UCSD-AML1 (cell line): ENCODE measurements at regions not wholly inside any gene's neighbourhood (a gene's known extent, or its start where the extent isn't known, plus 50 kb on each side); places are given as distances from the start of the nearest gene placed in this dataset.
"Not testable (repeated sequence)": the region's sequence is repeated elsewhere in the genome, so short reads cannot be mapped to it uniquely, and the experiment has no call there.

Source experiments
- DNase-seq: peaks from one replicate; lab custom pipeline; 2025; ENCODE audit not compliant: unreplicated experiment; lab: John Stamatoyannopoulos, UW

DNA sequence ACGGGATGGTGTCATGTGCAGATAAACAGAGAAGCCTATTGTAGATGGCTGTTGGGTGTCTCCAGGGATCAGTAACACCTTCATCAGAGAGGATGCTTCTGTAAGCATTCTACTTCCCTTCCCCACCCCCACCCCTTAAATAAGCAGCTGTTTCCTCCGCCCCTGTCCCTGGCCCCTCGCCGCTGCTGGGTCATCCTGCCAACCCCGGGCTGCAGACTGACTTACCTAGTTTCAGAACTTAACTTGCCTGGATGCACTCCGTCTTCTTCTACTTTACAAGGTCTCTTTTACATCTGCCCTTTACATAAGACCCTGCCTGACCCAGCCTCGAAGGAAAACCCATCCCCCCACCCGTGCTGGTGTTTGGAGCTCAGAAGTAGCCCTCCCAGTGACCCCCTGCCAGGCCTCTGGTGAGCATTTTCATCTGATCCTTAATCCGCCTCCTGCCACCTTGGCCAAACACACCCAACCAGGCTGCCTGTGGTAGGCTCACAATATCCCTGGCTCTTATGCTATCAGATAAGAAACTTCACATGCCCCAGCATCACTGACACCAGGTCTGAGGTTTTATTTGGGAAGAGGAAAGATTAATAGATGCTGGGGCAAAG is 103.0 kb upstream of the HES1 start:
- DNase-seq, result no peak

DNA sequence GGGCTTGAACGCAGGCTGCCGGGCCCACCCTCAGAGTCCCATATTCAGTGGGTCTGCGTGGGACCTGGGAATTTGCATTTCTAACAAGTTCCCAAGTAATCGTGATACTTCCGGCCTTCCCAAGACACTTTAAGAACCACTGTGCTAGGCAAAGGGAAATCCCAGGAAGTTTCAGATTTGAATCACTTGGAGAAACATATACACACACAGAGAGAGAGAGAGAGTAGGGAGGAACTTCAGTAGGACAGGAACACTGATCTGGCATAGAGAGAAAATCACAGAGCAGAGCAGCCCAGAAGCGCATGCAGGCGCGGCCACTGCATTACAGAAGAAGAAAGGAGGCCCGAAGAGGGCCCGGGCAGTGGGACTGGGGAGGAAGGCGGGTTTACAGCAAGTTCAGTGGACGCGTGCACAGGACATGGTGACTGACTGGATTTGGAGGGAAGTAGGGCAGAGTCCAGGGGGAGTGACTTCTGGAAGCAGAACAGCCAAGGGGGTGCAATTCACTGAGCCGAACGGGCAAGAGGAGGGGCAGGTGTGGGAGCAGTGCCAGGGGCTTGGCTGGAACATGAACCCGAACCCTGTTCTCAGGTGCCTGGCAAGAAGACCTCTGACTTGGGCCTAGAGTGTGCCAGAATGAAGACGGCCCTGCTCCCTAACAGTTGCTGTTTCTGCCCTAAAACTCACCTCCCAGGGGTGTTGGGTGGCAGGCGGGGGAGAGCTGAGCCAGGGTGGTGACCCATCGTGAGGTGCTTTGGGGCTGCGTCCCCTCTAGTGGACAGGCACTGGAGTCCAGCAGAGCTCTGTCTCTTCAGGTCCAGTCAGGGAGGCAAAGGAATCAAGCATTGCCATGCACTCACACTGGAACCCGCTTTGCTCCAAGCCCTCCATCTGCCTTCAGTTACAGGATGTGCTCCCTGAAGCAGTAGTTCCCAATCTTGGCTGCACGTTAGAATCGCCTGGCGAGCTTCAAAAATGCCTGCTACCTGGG is 101.3 kb upstream of the HES1 start:
- no peak for DNase-seq

GRCh38 chr3:194035406-194036138 is 100.4 kb upstream of the HES1 start:
- DNase-seq, result no peak

- no peak for DNase-seq
Observed at GRCh38 chr3:194036842-194037241, 99.1 kb upstream of the HES1 start.

- not testable (repeated sequence) for DNase-seq
Observed at GRCh38 chr3:194038346-194038745, 97.6 kb upstream of the HES1 start.

DNA sequence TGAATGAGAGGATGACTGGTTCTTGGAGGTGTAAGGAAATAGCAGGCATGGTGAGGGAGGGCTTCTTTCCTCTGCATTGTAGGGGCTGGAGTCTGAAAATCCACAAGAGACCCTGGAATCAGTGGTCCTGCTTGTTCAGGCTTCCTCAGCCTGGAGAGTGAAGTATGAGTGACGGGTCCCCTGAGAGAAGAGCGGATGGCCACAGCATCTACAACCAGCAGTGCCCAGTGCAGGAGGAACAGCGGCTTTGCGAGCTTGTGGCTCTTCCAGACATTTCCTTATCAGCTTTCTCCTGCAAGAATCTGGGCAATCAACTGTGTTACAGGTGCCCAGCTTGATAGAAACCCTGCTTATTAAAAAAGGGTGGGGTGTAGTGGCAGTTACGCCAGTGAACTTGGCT is 97.0 kb upstream of the HES1 start:
- DNase-seq, result no peak

GRCh38 chr3:194040516-194041273 is 95.3 kb upstream of the HES1 start:
- no peak for DNase-seq

- no peak for DNase-seq
Observed at GRCh38 chr3:194042927-194043326, 93.0 kb upstream of the HES1 start.

GRCh38 chr3:194043516-194043915 is 92.4 kb upstream of the HES1 start:
- no peak for DNase-seq

- no peak for DNase-seq
Observed at GRCh38 chr3:194045289-194045688, 90.7 kb upstream of the HES1 start.

- no peak for DNase-seq
Observed at GRCh38 chr3:194045919-194046318, 90.0 kb upstream of the HES1 start.

DNA sequence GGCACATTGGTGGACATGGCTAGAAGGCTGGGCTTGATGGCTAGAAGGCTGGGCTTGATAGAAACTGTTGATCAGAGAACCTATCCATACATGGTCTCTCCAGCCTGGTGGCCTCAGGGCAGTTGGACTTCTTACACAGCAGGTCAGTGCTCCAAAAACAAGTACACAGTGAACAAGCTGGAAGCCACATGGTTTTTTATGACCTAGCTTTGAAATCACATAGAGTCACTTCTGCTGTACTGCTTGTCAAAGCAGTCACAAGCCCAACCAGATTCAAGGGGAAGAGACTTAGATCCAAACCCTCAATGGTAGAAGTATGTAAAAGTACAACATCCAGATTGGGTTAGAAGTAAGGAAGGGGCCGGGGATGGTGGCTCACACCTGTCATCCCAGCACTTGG is 89.4 kb upstream of the HES1 start:
- DNase-seq, result no peak

GRCh38 chr3:194046995-194047645 is 88.8 kb upstream of the HES1 start:
- DNase-seq, result peak; percentile 53

GRCh38 chr3:194049394-194049793 is 86.6 kb upstream of the HES1 start:
- DNase-seq, result no peak

GRCh38 chr3:194050782-194051320 is 85.1 kb upstream of the HES1 start:
- no peak for DNase-seq

- no peak for DNase-seq
Observed at GRCh38 chr3:194051366-194052149, 84.4 kb upstream of the HES1 start.

DNA sequence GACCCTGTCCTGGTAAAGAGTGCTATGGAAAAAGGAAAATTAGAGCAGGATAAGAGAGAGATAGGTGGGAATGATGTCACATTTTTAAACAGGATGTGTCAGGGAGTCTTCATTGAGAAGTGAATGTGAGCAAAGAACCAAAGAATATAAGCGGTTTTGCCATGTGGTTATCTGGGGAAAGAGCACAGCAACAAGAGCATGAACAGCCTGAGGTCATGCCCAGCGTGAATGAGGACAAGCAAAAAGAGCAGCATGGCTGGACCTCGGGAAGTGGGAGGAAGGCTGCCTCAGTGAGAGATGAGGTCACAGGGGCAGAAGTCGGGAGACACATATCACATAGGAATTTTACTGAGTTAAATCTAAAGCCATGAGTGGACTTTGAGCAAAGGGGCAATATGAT is 82.8 kb upstream of the HES1 start:
- DNase-seq, result no peak

- DNase-seq, result no peak
Observed at GRCh38 chr3:194054016-194054415, 81.9 kb upstream of the HES1 start.

DNA sequence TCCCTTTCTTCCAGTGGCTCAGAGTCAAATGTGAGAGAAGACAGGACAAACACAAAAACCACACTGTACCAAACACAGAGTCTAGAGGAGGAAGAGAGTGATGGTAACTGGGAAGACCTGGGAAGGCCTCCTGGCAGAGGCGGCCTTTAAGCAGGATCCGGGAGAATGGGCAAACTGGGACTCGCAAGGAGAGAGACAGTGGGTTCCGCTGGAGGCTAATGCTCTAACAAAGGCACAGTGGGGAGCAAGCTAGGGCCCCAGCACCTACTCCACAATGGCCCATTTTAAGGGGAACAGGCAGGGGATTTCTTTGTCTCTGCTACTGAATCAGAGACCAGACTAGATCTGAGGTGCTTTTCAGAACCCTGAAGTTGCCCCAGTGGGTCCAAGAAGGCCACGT is 81.4 kb upstream of the HES1 start:
- no peak for DNase-seq
